B cell (primary cell): ENCODE measurements at regions not wholly inside any gene's neighbourhood (a gene's known extent, or its start where the extent isn't known, plus 50 kb on each side); places are given as distances from the start of the nearest gene placed in this dataset.
"Not testable (repeated sequence)": the region's sequence is repeated elsewhere in the genome, so short reads cannot be mapped to it uniquely, and the experiment has no call there.

ENCODE experiments used
- ATAC-seq: fragments of 200-7000 bp; cut with Tn5 transposase; one replicate; pipeline ENCODE4 v1.10.0; 2021; ENCODE audit warnings: low read depth, mild to moderate bottlenecking, moderate number of reproducible peaks, moderate library complexity
- CTCF ChIA-PET: fragments of 350-600 bp; sonication (Branson Sonifier 250); formaldehyde crosslinking; loops from one replicate; lab custom pipeline; 2021; ENCODE audit warnings: antibody characterized with exemption, inconsistent platforms; lab: Charles Lee
- POLR2A ChIA-PET: fragments of 350-600 bp; sonication (Branson Sonifier 250); formaldehyde crosslinking; loops from one replicate; lab custom pipeline; 2021; ENCODE audit warnings: antibody characterized with exemption; lab: Charles Lee
- DNase-seq: peaks from one replicate; pipeline ENCODE4 v3.0.0; 2013
- H2AFZ ChIP-seq: 2 replicates; pipeline ENCODE4 v1.6.1; 2012; ENCODE audit warnings: mild to moderate bottlenecking, low read depth, low read length; ENCODE audit not compliant: insufficient read depth, poor library complexity, severe bottlenecking
- H3K27ac ChIP-seq, 2 donors: 1 replicate in 1 of 2; 2 replicates in 1 of 2; pipeline ENCODE4 v1.5.1; 2012 to 2013; ENCODE audit warnings: low read length in 2 of 2, mild to moderate bottlenecking in 2 of 2, moderate library complexity in 1 of 2
- H3K27me3 ChIP-seq, 4 experiments: fragments of 200-600 bp in 1 of 4; sonication (generic) in 1 of 4; replicated peaks in 1 of 4; 1 replicate in 2 of 4; 2 replicates in 2 of 4; pipeline versions ENCODE4 v1.6.1 to v1.7.0; 2013 to 2016; ENCODE audit warnings: low read length in 3 of 4, mild to moderate bottlenecking in 2 of 4, mixed read lengths in 1 of 4, moderate library complexity in 1 of 4; ENCODE audit not compliant: insufficient read depth in 4 of 4, control insufficient read depth in 3 of 4; ENCODE audit errors: control extremely low read depth in 1 of 4
- H3K36me3 ChIP-seq, 2 experiments: replicated peaks in 1 of 2; 1 replicate in 1 of 2; 2 replicates in 1 of 2; pipeline versions ENCODE4 v1.6.1 to v1.7.1; 2013; ENCODE audit warnings: low read length in 1 of 2; ENCODE audit not compliant: insufficient read depth in 2 of 2, control insufficient read depth in 1 of 2; ENCODE audit errors: control extremely low read depth in 1 of 2, extremely low read depth in 1 of 2
- H3K4me1 ChIP-seq, 2 donors: fragments of 200-600 bp in 1 of 2; sonication (generic) in 1 of 2; 1 replicate in 1 of 2; 2 replicates in 1 of 2; pipeline versions ENCODE4 v1.5.1 to v1.6.1; 2013 to 2017; ENCODE audit warnings: low read length in 2 of 2; ENCODE audit not compliant: control insufficient read depth in 2 of 2, insufficient read depth in 2 of 2
- H3K4me2 ChIP-seq: replicated peaks from 2 replicates; pipeline ENCODE3; 2012; ENCODE audit warnings: mild to moderate bottlenecking, low read depth, low read length; ENCODE audit not compliant: poor library complexity, severe bottlenecking
- H3K4me3 ChIP-seq, 5 experiments: fragments of 200-600 bp in 1 of 5; sonication (generic) in 1 of 5; 1 replicate in 3 of 5; 2 replicates in 2 of 5; pipeline versions ENCODE4 v1.5.1 to v1.7.0; 2011 to 2016; ENCODE audit warnings: low read length in 4 of 5, mild to moderate bottlenecking in 4 of 5, low read depth in 2 of 5, control low read depth in 1 of 5, moderate library complexity in 1 of 5; ENCODE audit not compliant: insufficient read depth in 1 of 5; ENCODE audit errors: control extremely low read depth in 1 of 5, extremely low read depth in 1 of 5
- H3K79me2 ChIP-seq: fragments of 200-600 bp; sonication (generic); one replicate; pipeline ENCODE4 v1.6.0; 2016; ENCODE audit warnings: low read length; ENCODE audit not compliant: control insufficient read depth, insufficient read depth
- H3K9ac ChIP-seq: fragments of 200-600 bp; sonication (generic); 2 replicates; pipeline ENCODE4 v1.6.1; 2017; ENCODE audit warnings: mild to moderate bottlenecking, low read length, moderate library complexity
- H3K9me3 ChIP-seq, 3 donors: one replicate each; pipeline versions ENCODE4 v1.6.1 to v1.7.1; 2013; ENCODE audit warnings: low read length in 2 of 3; ENCODE audit not compliant: control insufficient read depth in 2 of 3, insufficient read depth in 1 of 3; ENCODE audit errors: control extremely low read depth in 1 of 3
- H4K20me1 ChIP-seq: 2 replicates; pipeline ENCODE4 v1.6.0; 2012; ENCODE audit warnings: mild to moderate bottlenecking, low read length; ENCODE audit not compliant: insufficient read depth, control insufficient read depth, poor library complexity, severe bottlenecking
- H3K27ac Mint-ChIP-seq: one replicate; pipeline ENCODE4 v1.8.0; 2021; ENCODE audit warnings: mixed read lengths
- H3K27me3 Mint-ChIP-seq: one replicate; pipeline ENCODE4 v1.8.0; 2021; ENCODE audit warnings: mixed read lengths
- H3K4me1 Mint-ChIP-seq: one replicate; pipeline ENCODE4 v1.8.0; 2021; ENCODE audit warnings: mixed read lengths
- H3K4me3 Mint-ChIP-seq: one replicate; pipeline ENCODE4 v1.8.0; 2021; ENCODE audit warnings: mixed read lengths
- H3K9me3 Mint-ChIP-seq: one replicate; pipeline ENCODE4 v1.8.0; 2022; ENCODE audit warnings: mixed read lengths; ENCODE audit not compliant: insufficient read depth
- EZH2 ChIP-seq: IDR thresholded peaks from 2 replicates; pipeline ENCODE4 v1.6.1; 2012; ENCODE audit warnings: borderline replicate concordance, low read depth, mild to moderate bottlenecking, moderate library complexity, low read length; ENCODE audit not compliant: insufficient read depth, poor library complexity, severe bottlenecking
- WGBS: methylation state at CpG from one replicate; pipeline ENCODE4 v1.1.5; 2013; ENCODE audit warnings: missing lambda C conversion rate; ENCODE audit not compliant: insufficient coverage; 5-methylcytosine and 5-hydroxymethylcytosine counted together
- intact Hi-C: fragments of 100-400 bp; cut with micrococcal nuclease; formaldehyde crosslinking; loops from one replicate; pipeline ENCODE4 v1.10.0; 2022
- TF ChIP-seq, protein P1 (sequence below): fragments of 200-600 bp; IDR thresholded peaks from one replicate; pipeline ENCODE4 v1.8.0; 2022; ENCODE audit warnings: antibody characterized with exemption, mild to moderate bottlenecking

DNA sequence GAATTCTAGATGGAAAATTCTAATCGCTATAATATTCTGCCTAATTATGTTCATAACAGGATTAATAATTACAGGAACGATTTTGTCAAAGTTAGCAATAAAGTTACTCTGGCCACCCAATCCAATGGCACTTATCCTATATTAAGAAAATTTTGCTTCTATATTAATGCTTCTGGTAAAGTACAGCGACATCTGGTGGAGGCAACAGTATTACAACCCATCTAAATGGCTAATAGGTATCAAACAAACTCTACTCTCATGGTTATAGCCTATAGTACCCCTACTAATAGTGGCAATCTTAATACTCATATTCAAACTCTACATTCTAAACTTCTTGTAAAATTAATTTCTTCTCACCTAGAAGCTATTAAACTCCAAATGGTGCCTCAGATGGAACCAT is 1084.7 kb upstream of the LRRTM1 start:
- CTCF ChIA-PET, result no interaction called here
- H3K4me3 ChIP-seq, result no peak overlapping the region
- TF ChIP-seq, protein P1, sequence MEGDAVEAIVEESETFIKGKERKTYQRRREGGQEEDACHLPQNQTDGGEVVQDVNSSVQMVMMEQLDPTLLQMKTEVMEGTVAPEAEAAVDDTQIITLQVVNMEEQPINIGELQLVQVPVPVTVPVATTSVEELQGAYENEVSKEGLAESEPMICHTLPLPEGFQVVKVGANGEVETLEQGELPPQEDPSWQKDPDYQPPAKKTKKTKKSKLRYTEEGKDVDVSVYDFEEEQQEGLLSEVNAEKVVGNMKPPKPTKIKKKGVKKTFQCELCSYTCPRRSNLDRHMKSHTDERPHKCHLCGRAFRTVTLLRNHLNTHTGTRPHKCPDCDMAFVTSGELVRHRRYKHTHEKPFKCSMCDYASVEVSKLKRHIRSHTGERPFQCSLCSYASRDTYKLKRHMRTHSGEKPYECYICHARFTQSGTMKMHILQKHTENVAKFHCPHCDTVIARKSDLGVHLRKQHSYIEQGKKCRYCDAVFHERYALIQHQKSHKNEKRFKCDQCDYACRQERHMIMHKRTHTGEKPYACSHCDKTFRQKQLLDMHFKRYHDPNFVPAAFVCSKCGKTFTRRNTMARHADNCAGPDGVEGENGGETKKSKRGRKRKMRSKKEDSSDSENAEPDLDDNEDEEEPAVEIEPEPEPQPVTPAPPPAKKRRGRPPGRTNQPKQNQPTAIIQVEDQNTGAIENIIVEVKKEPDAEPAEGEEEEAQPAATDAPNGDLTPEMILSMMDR, result no peak
- TF ChIP-seq EZH2, result no peak
- H3K36me3 ChIP-seq, result no peaks in the 10 kb centered on the region
- Mint-ChIP-seq H3K27ac (no peak overlapping the region), H3K4me1 (no peaks in the 10 kb centered on the region), H3K27me3 (no peaks in the 10 kb centered on the region), H3K4me3 (no peak overlapping the region), H3K9me3 (peaks cover 14% of the 10 kb centered on the region)
- no peaks in the 10 kb centered on the region for H4K20me1 ChIP-seq
- H3K79me2 ChIP-seq, result no peaks in the 10 kb centered on the region
- POLR2A ChIA-PET, result no interaction called here
- H3K9me3 ChIP-seq, result peaks cover 0 to 5% (median 3%) of the 10 kb centered on the region in 3 donors
- no peak overlapping the region for H3K27ac ChIP-seq
- no peaks in the 10 kb centered on the region for H3K27me3 ChIP-seq
- intact Hi-C loops, result no loop called here
- DNase-seq (no peak), ATAC-seq (no peak)
- 50% methylated on average over 1 of the region's 3 CpGs for WGBS
- H2AFZ ChIP-seq, result no peak overlapping the region
- no peak overlapping the region for H3K4me2 ChIP-seq
- no peaks in the 10 kb centered on the region for H3K4me1 ChIP-seq
- H3K9ac ChIP-seq, result no peak overlapping the region

DNA sequence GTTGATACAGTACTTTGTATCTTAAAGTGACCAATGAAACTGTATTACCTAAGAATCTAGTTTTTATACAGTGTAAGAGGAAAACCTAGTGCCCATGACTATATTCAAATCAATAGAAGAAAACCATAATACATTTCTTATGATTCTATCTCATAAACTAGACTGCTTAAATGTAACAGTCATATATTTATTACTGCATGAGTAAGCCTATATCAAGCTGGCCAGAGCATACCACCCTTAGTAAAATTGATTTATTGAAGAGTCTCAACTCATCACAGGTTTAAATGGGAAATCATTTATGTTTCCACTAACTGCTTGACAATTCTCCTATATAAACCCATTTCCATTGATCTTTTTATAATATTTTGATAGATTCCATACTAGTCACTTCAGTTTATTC is 1059.2 kb upstream of the LRRTM1 start:
- DNase-seq (no peak), ATAC-seq (no peak)
- no peaks in the 10 kb centered on the region for H3K79me2 ChIP-seq
- no peaks in the 10 kb centered on the region for H4K20me1 ChIP-seq
- H3K4me1 ChIP-seq, result no peaks in the 10 kb centered on the region
- no peaks in the 10 kb centered on the region for H3K27me3 ChIP-seq
- ChIA-PET CTCF (no interaction called here), POLR2A (no interaction called here)
- no peak overlapping the region for H3K4me3 Mint-ChIP-seq
- TF ChIP-seq, protein P1, result no peak
- no peak for TF ChIP-seq EZH2
- H3K4me1 Mint-ChIP-seq, result no peaks in the 10 kb centered on the region
- H3K36me3 ChIP-seq, result no peaks in the 10 kb centered on the region
- no peak overlapping the region for H3K4me3 ChIP-seq
- H2AFZ ChIP-seq, result no peak overlapping the region
- no peaks in the 10 kb centered on the region for H3K27me3 Mint-ChIP-seq
- no peak overlapping the region for H3K9ac ChIP-seq
- H3K9me3 Mint-ChIP-seq, result peaks cover 6% of the 10 kb centered on the region
- no peak overlapping the region for H3K27ac ChIP-seq
- intact Hi-C loops, result no loop called here
- no peak overlapping the region for H3K27ac Mint-ChIP-seq
- no peak overlapping the region for H3K4me2 ChIP-seq
- H3K9me3 ChIP-seq, result peaks cover 0 to 10% (median 0%) of the 10 kb centered on the region in 3 donors

DNA sequence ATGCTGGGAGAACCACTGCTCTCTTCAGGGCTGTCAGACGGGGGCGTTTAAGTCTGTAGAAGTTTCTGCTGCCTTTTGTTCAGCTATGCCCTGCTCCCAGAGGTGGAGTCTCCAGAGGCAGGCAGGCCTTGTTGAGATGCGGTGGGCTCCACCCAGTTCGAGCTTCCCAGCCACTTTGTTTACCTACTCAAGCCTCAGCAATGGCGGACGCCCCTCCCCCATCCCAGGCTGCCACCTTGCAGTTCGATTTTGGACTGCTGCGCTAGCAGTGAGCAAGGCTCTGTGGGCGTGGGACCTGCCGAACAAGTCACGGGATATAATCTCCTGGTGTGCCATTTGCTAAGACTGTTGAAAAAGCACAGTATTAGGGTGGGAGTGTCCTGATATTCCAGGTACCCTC is 1057.9 kb upstream of the LRRTM1 start:
- H3K79me2 ChIP-seq, H3K36me3 ChIP-seq, H3K9ac ChIP-seq, H3K4me1 ChIP-seq, H3K9me3 ChIP-seq, H3K9me3 Mint-ChIP-seq, H3K4me3 Mint-ChIP-seq, H3K27ac Mint-ChIP-seq, H3K27ac ChIP-seq, H2AFZ ChIP-seq, H3K27me3 ChIP-seq, H3K4me2 ChIP-seq, H3K4me1 Mint-ChIP-seq, ATAC-seq, H4K20me1 ChIP-seq, intact Hi-C loops, H3K27me3 Mint-ChIP-seq, DNase-seq, H3K4me3 ChIP-seq, POLR2A ChIA-PET, CTCF ChIA-PET: not testable (repeated sequence)
- whole genome bisulfite sequencing, result 92% methylated on average over 9 of the region's 11 CpGs
